GM23338 (cell line): ENCODE measurements at regions not wholly inside any gene's neighbourhood (a gene's known extent, or its start where the extent isn't known, plus 50 kb on each side); places are given as distances from the start of the nearest gene placed in this dataset.

ENCODE experiments used
- ATAC-seq: fragments of 200-7000 bp; cut with Tn5 transposase; 3 replicates; pipeline ENCODE4 v1.9.1; 2020
- DNase-seq: peaks from one replicate; pipeline ENCODE4 v3.0.0-alpha.2; 2015; ENCODE audit warnings: low spot score
- H2AFZ ChIP-seq: fragments of 200-600 bp; sonication (generic); 2 replicates; pipeline ENCODE4 v1.8.0; 2016; ENCODE audit warnings: antibody characterized with exemption, mild to moderate bottlenecking, moderate library complexity
- H3F3A ChIP-seq: fragments of 200-600 bp; sonication (generic); replicated peaks from 2 replicates; pipeline ENCODE4 v1.8.0; 2017; ENCODE audit warnings: antibody characterized with exemption, mixed run types, low read depth
- H3K27ac ChIP-seq: fragments of 200-600 bp; sonication (generic); 2 replicates; pipeline ENCODE4 v1.6.1; 2016; ENCODE audit warnings: low read depth
- H3K27me3 ChIP-seq: fragments of 200-600 bp; sonication (generic); 2 replicates; pipeline ENCODE4 v1.8.0; 2016; ENCODE audit warnings: mild to moderate bottlenecking, mixed run types, moderate library complexity; ENCODE audit not compliant: insufficient read depth
- H3K36me3 ChIP-seq: fragments of 200-600 bp; sonication (generic); 2 replicates; pipeline ENCODE4 v1.8.0; 2016; ENCODE audit warnings: mild to moderate bottlenecking; ENCODE audit not compliant: insufficient read depth
- H3K4me1 ChIP-seq: fragments of 200-600 bp; sonication (generic); 2 replicates; pipeline ENCODE4 v1.8.0; 2016; ENCODE audit warnings: mild to moderate bottlenecking, moderate library complexity; ENCODE audit not compliant: insufficient read depth
- H3K4me2 ChIP-seq: fragments of 200-600 bp; sonication (generic); 2 replicates; pipeline ENCODE4 v1.7.1; 2017; ENCODE audit warnings: mixed run types
- H3K4me3 ChIP-seq: fragments of 200-600 bp; sonication (generic); 2 replicates; pipeline ENCODE4 v1.6.1; 2016; ENCODE audit warnings: mixed run types
- H3K79me2 ChIP-seq: fragments of 200-600 bp; sonication (generic); replicated peaks from 2 replicates; pipeline ENCODE4 v1.8.0; 2017; ENCODE audit warnings: mild to moderate bottlenecking; ENCODE audit not compliant: insufficient read depth
- H3K9me2 ChIP-seq: fragments of 200-600 bp; sonication (generic); 2 replicates; pipeline ENCODE4 v1.8.0; 2017; ENCODE audit not compliant: insufficient read depth
- H4K20me1 ChIP-seq: fragments of 200-600 bp; sonication (generic); replicated peaks from 2 replicates; pipeline ENCODE4 v1.8.0; 2017; ENCODE audit warnings: mild to moderate bottlenecking; ENCODE audit not compliant: insufficient read depth
- H3K27ac Mint-ChIP-seq: 2 replicates; pipeline ENCODE4 v1.8.0; 2020; ENCODE audit warnings: inconsistent platforms, mild to moderate bottlenecking, moderate library complexity, mixed read lengths
- H3K27me3 Mint-ChIP-seq: 3 replicates; pipeline ENCODE4 v1.8.0; 2022; ENCODE audit warnings: low read depth, mild to moderate bottlenecking, moderate library complexity, mixed read lengths, inconsistent platforms; ENCODE audit not compliant: insufficient read depth, poor library complexity
- H3K36me3 Mint-ChIP-seq: 3 replicates; pipeline ENCODE4 v1.8.0; 2021; ENCODE audit warnings: low read depth, mild to moderate bottlenecking, inconsistent platforms, moderate library complexity, mixed read lengths
- H3K4me1 Mint-ChIP-seq: 3 replicates; pipeline ENCODE4 v1.8.0; 2020; ENCODE audit warnings: mild to moderate bottlenecking, inconsistent platforms, mixed read lengths
- H3K4me3 Mint-ChIP-seq: 3 replicates; pipeline ENCODE4 v1.8.0; 2021; ENCODE audit warnings: moderate library complexity, mild to moderate bottlenecking, inconsistent platforms, mixed read lengths
- H3K9me3 Mint-ChIP-seq: 3 replicates; pipeline ENCODE4 v1.8.0; 2020; ENCODE audit warnings: moderate library complexity, mild to moderate bottlenecking, inconsistent platforms, mixed read lengths
- CREB1 ChIP-seq: fragments of 250-450 bp; sonication (Bioruptor Pico); IDR thresholded peaks from 2 replicates; pipeline ENCODE4 v1.5.0; 2020; ENCODE audit warnings: low read depth, mild to moderate bottlenecking, moderate library complexity
- JUNB ChIP-seq: IDR thresholded peaks from one replicate; pipeline ENCODE4 v1.6.1; 2016; ENCODE audit warnings: antibody characterized with exemption; ENCODE audit not compliant: unreplicated experiment
- NANOG ChIP-seq: IDR thresholded peaks from 2 replicates; pipeline ENCODE4 v1.6.1; 2016; ENCODE audit warnings: antibody characterized with exemption, borderline replicate concordance
- POLR2AphosphoS5 ChIP-seq: IDR thresholded peaks from 2 replicates; pipeline ENCODE4 v1.6.1; 2016; ENCODE audit warnings: antibody characterized with exemption, low read depth
- STAT1 ChIP-seq: IDR thresholded peaks from one replicate; pipeline ENCODE4 v1.6.1; 2016; ENCODE audit warnings: antibody characterized with exemption; ENCODE audit not compliant: unreplicated experiment
- ZNF114 ChIP-seq: fragments of 250-450 bp; sonication (Bioruptor Pico); IDR thresholded peaks from 2 replicates; pipeline ENCODE4 v1.5.0; 2020; ENCODE audit warnings: mild to moderate bottlenecking, moderate library complexity
- ZNF331 ChIP-seq: fragments of 250-450 bp; sonication (Bioruptor Pico); IDR thresholded peaks from 2 replicates; pipeline ENCODE4 v1.5.0; 2020; ENCODE audit warnings: low read depth, mild to moderate bottlenecking, moderate library complexity
- TF ChIP-seq, protein P1 (sequence below): IDR thresholded peaks from 2 replicates; pipeline ENCODE4 v1.6.1; 2016; ENCODE audit warnings: antibody characterized with exemption
- TF ChIP-seq, protein P2 (sequence below), 2 experiments: fragments of 200-600 bp in 1 of 2; sonication (generic) in 1 of 2; conservative IDR thresholded peaks; 2 replicates each; pipeline versions ENCODE4 v1.5.1 to v1.6.1; 2016 to 2017; ENCODE audit warnings: antibody characterized with exemption in 2 of 2, low read depth in 2 of 2, mild to moderate bottlenecking in 2 of 2, moderate library complexity in 1 of 2
- TF ChIP-seq, protein P3 (sequence below): fragments of 250-450 bp; sonication (Bioruptor Pico); IDR thresholded peaks from 2 replicates; pipeline ENCODE4 v1.5.0; 2020; ENCODE audit warnings: mild to moderate bottlenecking, moderate library complexity

DNA sequence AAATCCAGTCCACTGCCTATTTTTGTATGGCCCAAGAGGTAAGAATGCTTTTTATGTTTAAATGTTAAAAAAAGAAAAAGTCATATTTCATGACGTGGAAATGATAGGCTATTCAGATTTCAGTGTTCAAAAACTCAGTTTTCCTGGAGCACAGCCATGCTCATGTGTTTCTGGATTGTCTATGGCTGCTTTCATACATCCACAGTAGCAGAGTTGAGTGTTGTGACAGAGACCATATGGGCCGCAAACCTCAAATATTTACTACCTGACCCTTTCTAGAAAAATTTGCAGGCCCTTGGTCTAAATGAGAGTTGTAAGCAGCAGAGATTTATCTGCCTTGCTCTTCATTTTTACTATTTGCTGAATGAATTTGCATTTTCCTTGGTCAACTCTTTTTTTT is 264.1 kb downstream of the CBLN1 start:
- H3K4me1 Mint-ChIP-seq: peaks cover 34% of the 10 kb centered on the region

More for the DNA sequence above, 264.1 kb downstream of the CBLN1 start:
- Mint-ChIP-seq H3K36me3 (no peaks in the 10 kb centered on the region), H3K27me3 (peaks cover 5% of the 10 kb centered on the region), H3K27ac (no peak overlapping the region), H3K4me3 (no peak overlapping the region), H3K9me3 (no peaks in the 10 kb centered on the region; the same call in 2 of the 3 replicates)
- Histone ChIP-seq H4K20me1 (no peaks in the 10 kb centered on the region), H3F3A (no peaks in the 10 kb centered on the region), H3K27ac (no peak overlapping the region), H3K9me2 (peaks cover 8% of the 10 kb centered on the region; the same call in 1 of the 2 replicates), H3K4me3 (no peak overlapping the region), H3K4me1 (peaks cover 39% of the 10 kb centered on the region), H2AFZ (no peak overlapping the region), H3K36me3 (no peaks in the 10 kb centered on the region), H3K4me2 (no peak overlapping the region), H3K79me2 (no peaks in the 10 kb centered on the region), H3K27me3 (no peaks in the 10 kb centered on the region)
- DNase-seq (no peak), ATAC-seq (no peak)
- TF ChIP-seq CREB1 (CRISPR knock-in tag) (no peak), JUNB (no peak), NANOG (no peak), STAT1 (no peak), POLR2AphosphoS5 (no peak), ZNF331 (no peak), ZNF114 (no peak)
- TF ChIP-seq, protein P1, sequence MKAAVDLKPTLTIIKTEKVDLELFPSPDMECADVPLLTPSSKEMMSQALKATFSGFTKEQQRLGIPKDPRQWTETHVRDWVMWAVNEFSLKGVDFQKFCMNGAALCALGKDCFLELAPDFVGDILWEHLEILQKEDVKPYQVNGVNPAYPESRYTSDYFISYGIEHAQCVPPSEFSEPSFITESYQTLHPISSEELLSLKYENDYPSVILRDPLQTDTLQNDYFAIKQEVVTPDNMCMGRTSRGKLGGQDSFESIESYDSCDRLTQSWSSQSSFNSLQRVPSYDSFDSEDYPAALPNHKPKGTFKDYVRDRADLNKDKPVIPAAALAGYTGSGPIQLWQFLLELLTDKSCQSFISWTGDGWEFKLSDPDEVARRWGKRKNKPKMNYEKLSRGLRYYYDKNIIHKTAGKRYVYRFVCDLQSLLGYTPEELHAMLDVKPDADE: no peak
- TF ChIP-seq, protein P2, sequence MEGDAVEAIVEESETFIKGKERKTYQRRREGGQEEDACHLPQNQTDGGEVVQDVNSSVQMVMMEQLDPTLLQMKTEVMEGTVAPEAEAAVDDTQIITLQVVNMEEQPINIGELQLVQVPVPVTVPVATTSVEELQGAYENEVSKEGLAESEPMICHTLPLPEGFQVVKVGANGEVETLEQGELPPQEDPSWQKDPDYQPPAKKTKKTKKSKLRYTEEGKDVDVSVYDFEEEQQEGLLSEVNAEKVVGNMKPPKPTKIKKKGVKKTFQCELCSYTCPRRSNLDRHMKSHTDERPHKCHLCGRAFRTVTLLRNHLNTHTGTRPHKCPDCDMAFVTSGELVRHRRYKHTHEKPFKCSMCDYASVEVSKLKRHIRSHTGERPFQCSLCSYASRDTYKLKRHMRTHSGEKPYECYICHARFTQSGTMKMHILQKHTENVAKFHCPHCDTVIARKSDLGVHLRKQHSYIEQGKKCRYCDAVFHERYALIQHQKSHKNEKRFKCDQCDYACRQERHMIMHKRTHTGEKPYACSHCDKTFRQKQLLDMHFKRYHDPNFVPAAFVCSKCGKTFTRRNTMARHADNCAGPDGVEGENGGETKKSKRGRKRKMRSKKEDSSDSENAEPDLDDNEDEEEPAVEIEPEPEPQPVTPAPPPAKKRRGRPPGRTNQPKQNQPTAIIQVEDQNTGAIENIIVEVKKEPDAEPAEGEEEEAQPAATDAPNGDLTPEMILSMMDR (conservative IDR thresholded peaks at IDR 0.05; ENCODE audit: low read depth in 2 of 2): no peak
- TF ChIP-seq, protein P3, sequence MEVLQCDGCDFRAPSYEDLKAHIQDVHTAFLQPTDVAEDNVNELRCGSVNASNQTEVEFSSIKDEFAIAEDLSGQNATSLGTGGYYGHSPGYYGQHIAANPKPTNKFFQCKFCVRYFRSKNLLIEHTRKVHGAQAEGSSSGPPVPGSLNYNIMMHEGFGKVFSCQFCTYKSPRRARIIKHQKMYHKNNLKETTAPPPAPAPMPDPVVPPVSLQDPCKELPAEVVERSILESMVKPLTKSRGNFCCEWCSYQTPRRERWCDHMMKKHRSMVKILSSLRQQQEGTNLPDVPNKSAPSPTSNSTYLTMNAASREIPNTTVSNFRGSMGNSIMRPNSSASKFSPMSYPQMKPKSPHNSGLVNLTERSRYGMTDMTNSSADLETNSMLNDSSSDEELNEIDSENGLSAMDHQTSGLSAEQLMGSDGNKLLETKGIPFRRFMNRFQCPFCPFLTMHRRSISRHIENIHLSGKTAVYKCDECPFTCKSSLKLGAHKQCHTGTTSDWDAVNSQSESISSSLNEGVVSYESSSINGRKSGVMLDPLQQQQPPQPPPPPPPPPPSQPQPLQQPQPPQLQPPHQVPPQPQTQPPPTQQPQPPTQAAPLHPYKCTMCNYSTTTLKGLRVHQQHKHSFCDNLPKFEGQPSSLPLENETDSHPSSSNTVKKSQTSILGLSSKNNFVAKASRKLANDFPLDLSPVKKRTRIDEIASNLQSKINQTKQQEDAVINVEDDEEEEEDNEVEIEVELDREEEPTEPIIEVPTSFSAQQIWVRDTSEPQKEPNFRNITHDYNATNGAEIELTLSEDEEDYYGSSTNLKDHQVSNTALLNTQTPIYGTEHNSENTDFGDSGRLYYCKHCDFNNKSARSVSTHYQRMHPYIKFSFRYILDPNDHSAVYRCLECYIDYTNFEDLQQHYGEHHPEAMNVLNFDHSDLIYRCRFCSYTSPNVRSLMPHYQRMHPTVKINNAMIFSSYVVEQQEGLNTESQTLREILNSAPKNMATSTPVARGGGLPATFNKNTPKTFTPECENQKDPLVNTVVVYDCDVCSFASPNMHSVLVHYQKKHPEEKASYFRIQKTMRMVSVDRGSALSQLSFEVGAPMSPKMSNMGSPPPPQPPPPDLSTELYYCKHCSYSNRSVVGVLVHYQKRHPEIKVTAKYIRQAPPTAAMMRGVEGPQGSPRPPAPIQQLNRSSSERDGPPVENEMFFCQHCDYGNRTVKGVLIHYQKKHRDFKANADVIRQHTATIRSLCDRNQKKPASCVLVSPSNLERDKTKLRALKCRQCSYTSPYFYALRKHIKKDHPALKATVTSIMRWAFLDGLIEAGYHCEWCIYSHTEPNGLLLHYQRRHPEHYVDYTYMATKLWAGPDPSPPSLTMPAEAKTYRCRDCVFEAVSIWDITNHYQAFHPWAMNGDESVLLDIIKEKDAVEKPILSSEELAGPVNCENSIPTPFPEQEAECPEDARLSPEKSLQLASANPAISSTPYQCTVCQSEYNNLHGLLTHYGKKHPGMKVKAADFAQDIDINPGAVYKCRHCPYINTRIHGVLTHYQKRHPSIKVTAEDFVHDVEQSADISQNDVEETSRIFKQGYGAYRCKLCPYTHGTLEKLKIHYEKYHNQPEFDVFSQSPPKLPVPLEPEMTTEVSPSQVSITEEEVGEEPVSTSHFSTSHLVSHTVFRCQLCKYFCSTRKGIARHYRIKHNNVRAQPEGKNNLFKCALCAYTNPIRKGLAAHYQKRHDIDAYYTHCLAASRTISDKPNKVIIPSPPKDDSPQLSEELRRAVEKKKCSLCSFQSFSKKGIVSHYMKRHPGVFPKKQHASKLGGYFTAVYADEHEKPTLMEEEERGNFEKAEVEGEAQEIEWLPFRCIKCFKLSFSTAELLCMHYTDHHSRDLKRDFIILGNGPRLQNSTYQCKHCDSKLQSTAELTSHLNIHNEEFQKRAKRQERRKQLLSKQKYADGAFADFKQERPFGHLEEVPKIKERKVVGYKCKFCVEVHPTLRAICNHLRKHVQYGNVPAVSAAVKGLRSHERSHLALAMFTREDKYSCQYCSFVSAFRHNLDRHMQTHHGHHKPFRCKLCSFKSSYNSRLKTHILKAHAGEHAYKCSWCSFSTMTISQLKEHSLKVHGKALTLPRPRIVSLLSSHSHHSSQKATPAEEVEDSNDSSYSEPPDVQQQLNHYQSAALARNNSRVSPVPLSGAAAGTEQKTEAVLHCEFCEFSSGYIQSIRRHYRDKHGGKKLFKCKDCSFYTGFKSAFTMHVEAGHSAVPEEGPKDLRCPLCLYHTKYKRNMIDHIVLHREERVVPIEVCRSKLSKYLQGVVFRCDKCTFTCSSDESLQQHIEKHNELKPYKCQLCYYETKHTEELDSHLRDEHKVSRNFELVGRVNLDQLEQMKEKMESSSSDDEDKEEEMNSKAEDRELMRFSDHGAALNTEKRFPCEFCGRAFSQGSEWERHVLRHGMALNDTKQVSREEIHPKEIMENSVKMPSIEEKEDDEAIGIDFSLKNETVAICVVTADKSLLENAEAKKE: no peak
